A673 (cell line): ENCODE measurements at regions not wholly inside any gene's neighbourhood (a gene's known extent, or its start where the extent isn't known, plus 50 kb on each side); places are given as distances from the start of the nearest gene placed in this dataset.

ENCODE experiments used
- BruUV-seq: library from RNA; stranded (reverse); fragments of 400-500 nt; replicated peaks from 2 replicates; lab custom pipeline; 2021; lab: Mats Ljungman, UMichigan
- CTCF ChIA-PET: fragments of 300-600 bp; sonication (Branson Sonifier 250); formaldehyde crosslinking; loops from one replicate; lab custom pipeline; 2022; ENCODE audit warnings: antibody characterized with exemption; lab: Charles Lee
- POLR2A ChIA-PET: fragments of 300-600 bp; sonication (Branson Sonifier 250); formaldehyde crosslinking; loops from one replicate; lab custom pipeline; 2022; ENCODE audit warnings: antibody characterized with exemption; ENCODE audit not compliant: low non-redundant PET; lab: Charles Lee
- DNase-seq: peaks from one replicate; pipeline ENCODE4 v3.0.0-alpha.2; 2015; ENCODE audit warnings: low spot score
- H3K27ac ChIP-seq: fragments of 200-600 bp; sonication (generic); 2 replicates; pipeline ENCODE4 v1.5.1; 2016; ENCODE audit warnings: mixed run types, low read depth, mild to moderate bottlenecking, mixed read lengths, antibody characterized with exemption, low read length; ENCODE audit not compliant: poor library complexity, severe bottlenecking
- H3K27me3 ChIP-seq: fragments of 200-600 bp; sonication (generic); replicated peaks from 2 replicates; pipeline ENCODE4 v1.6.1; 2017; ENCODE audit warnings: mixed run types, low read depth, mild to moderate bottlenecking, mixed read lengths, antibody characterized with exemption, low read length; ENCODE audit not compliant: insufficient read depth, poor library complexity
- H3K36me3 ChIP-seq: fragments of 200-600 bp; sonication (generic); 2 replicates; pipeline ENCODE4 v1.6.1; 2016; ENCODE audit warnings: mixed run types, mild to moderate bottlenecking, mixed read lengths, antibody characterized with exemption, low read length; ENCODE audit not compliant: insufficient read depth, poor library complexity, severe bottlenecking
- H3K4me1 ChIP-seq: fragments of 200-600 bp; sonication (generic); 2 replicates; pipeline ENCODE4 v1.6.1; 2017; ENCODE audit warnings: mixed run types, mild to moderate bottlenecking, mixed read lengths, antibody characterized with exemption, low read length; ENCODE audit not compliant: insufficient read depth, poor library complexity, severe bottlenecking
- H3K4me3 ChIP-seq: fragments of 200-600 bp; sonication (generic); 2 replicates; pipeline ENCODE4 v1.5.1; 2016; ENCODE audit warnings: low read depth, mixed run types, mild to moderate bottlenecking, mixed read lengths, low read length; ENCODE audit not compliant: poor library complexity, severe bottlenecking
- H3K9me3 ChIP-seq: fragments of 200-600 bp; sonication (generic); 2 replicates; pipeline ENCODE4 v1.6.1; 2016; ENCODE audit warnings: mixed run types, low read depth, mild to moderate bottlenecking, mixed read lengths, antibody characterized with exemption, low read length; ENCODE audit not compliant: poor library complexity, severe bottlenecking
- EZH2 ChIP-seq: fragments of 200-600 bp; sonication (generic); IDR thresholded peaks from 2 replicates; pipeline ENCODE4 v1.6.1; 2017; ENCODE audit warnings: borderline replicate concordance, low read depth, mild to moderate bottlenecking, mixed read lengths, antibody characterized with exemption, low read length; ENCODE audit not compliant: poor library complexity, severe bottlenecking
- intact Hi-C: fragments of 100-400 bp; cut with micrococcal nuclease; formaldehyde crosslinking; loops from one replicate; pipeline ENCODE4 v1.10.0; 2022; ENCODE audit not compliant: unreplicated experiment
- TF ChIP-seq, protein P1 (sequence below): fragments of 300-800, 200-600 bp; sonication (generic); conservative IDR thresholded peaks from 2 replicates; pipeline ENCODE4 v1.5.1; 2017; ENCODE audit warnings: low read depth, mild to moderate bottlenecking, antibody characterized with exemption, low read length, moderate library complexity, mixed read lengths

DNA sequence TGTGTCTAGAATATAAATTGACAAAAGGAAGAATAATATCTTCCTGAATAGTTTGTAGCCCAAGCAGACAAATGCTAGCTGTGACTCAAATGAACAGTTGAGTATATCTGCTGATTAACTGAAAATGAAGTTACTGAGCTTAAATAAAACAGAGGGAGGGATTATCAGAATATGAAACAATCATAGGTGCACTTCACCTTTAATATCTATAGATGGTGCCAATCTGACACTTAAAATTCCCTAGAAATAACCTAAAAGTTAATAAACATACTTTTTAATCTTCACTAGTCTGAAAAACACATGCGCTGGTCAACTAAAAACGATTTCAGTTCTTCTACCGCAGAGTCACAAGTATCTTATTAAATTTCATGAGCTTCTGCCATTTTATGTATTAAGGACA is 280.8 kb upstream of the RASA1 start:
- POLR2A ChIA-PET: no interaction called here
- Histone ChIP-seq H3K27me3 (no peaks in the 10 kb centered on the region), H3K4me3 (no peak overlapping the region), H3K4me1 (no peaks in the 10 kb centered on the region), H3K36me3 (no peaks in the 10 kb centered on the region), H3K9me3 (no peaks in the 10 kb centered on the region), H3K27ac (no peak overlapping the region)
- intact Hi-C loops: no loop called here
- no peak for DNase-seq
- BruUV-seq: no TSS peak
- CTCF ChIA-PET: no interaction called here
- TF ChIP-seq, protein P1, sequence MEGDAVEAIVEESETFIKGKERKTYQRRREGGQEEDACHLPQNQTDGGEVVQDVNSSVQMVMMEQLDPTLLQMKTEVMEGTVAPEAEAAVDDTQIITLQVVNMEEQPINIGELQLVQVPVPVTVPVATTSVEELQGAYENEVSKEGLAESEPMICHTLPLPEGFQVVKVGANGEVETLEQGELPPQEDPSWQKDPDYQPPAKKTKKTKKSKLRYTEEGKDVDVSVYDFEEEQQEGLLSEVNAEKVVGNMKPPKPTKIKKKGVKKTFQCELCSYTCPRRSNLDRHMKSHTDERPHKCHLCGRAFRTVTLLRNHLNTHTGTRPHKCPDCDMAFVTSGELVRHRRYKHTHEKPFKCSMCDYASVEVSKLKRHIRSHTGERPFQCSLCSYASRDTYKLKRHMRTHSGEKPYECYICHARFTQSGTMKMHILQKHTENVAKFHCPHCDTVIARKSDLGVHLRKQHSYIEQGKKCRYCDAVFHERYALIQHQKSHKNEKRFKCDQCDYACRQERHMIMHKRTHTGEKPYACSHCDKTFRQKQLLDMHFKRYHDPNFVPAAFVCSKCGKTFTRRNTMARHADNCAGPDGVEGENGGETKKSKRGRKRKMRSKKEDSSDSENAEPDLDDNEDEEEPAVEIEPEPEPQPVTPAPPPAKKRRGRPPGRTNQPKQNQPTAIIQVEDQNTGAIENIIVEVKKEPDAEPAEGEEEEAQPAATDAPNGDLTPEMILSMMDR: no peak; the same call in 1 of the 2 replicates
- TF ChIP-seq EZH2: no peak

- no peak for TF ChIP-seq EZH2
- TF ChIP-seq, protein P1: no peak
- no peak for DNase-seq
- Histone ChIP-seq H3K9me3 (no peaks in the 10 kb centered on the region), H3K4me1 (no peaks in the 10 kb centered on the region), H3K27me3 (no peaks in the 10 kb centered on the region), H3K27ac (no peak overlapping the region), H3K4me3 (no peak overlapping the region), H3K36me3 (no peaks in the 10 kb centered on the region)
- intact Hi-C loops: no loop called here
- POLR2A ChIA-PET: no interaction called here
- BruUV-seq: no TSS peak
- CTCF ChIA-PET: no interaction called here
Observed at GRCh38 chr5:86997516-86997915, 270.2 kb upstream of the RASA1 start.

- BruUV-seq: no TSS peak
- Histone ChIP-seq H3K36me3 (no peaks in the 10 kb centered on the region), H3K27me3 (no peaks in the 10 kb centered on the region), H3K4me1 (no peaks in the 10 kb centered on the region), H3K4me3 (no peak overlapping the region), H3K9me3 (no peaks in the 10 kb centered on the region), H3K27ac (no peak overlapping the region)
- no peak for TF ChIP-seq EZH2
- TF ChIP-seq, protein P1: no peak
- POLR2A ChIA-PET: no interaction called here
- intact Hi-C loops: no loop called here
- DNase-seq: no peak
- CTCF ChIA-PET: no interaction called here
Observed at GRCh38 chr5:86999951-87000350, 267.7 kb upstream of the RASA1 start.
